Activated naive CD8-positive, alpha-beta T cell treated with anti-CD3 and anti-CD28 coated beads, Interleukin-2, amount 10 ng/mL, durations not matched to agents 7 days and 5 days (primary cell): ENCODE measurements at regions not wholly inside any gene's neighbourhood (a gene's known extent, or its start where the extent isn't known, plus 50 kb on each side); places are given as distances from the start of the nearest gene placed in this dataset.

Experiments used
- ATAC-seq: fragments of 150-1000 bp; cut with Tn5 transposase; one replicate; pipeline ENCODE4 v1.10.0; 2021; ENCODE audit warnings: low read depth, moderate library complexity
- POLR2A ChIA-PET: fragments of 350-600 bp; sonication (Branson Sonifier 250); formaldehyde crosslinking; loops from one replicate; lab custom pipeline; 2021; ENCODE audit warnings: antibody characterized with exemption; lab: Charles Lee
- DNase-seq: peaks from one replicate; pipeline ENCODE4 v3.0.0; 2021
- H3K27ac Mint-ChIP-seq: one replicate; pipeline ENCODE4 v1.8.0; 2022; ENCODE audit warnings: mild to moderate bottlenecking, mixed read lengths
- H3K27me3 Mint-ChIP-seq: one replicate; pipeline ENCODE4 v1.8.0; 2022; ENCODE audit warnings: mild to moderate bottlenecking, moderate library complexity, mixed read lengths
- H3K36me3 Mint-ChIP-seq: one replicate; pipeline ENCODE4 v1.8.0; 2021; ENCODE audit warnings: mild to moderate bottlenecking, mixed read lengths
- H3K4me1 Mint-ChIP-seq: one replicate; pipeline ENCODE4 v1.8.0; 2021; ENCODE audit warnings: mixed read lengths
- H3K4me3 Mint-ChIP-seq: one replicate; pipeline ENCODE4 v1.8.0; 2022; ENCODE audit warnings: mild to moderate bottlenecking, moderate library complexity, mixed read lengths
- H3K9me3 Mint-ChIP-seq: one replicate; pipeline ENCODE4 v1.8.0; 2021; ENCODE audit warnings: mixed read lengths

GRCh38 chr1:22319608-22320007 is 132.0 kb upstream of the ZBTB40 start:
- no peaks in the 10 kb centered on the region for H3K9me3 Mint-ChIP-seq
- POLR2A ChIA-PET: no interaction called here
- DNase-seq: no peak
- H3K4me1 Mint-ChIP-seq: no peaks in the 10 kb centered on the region
- ATAC-seq: no peak
- H3K36me3 Mint-ChIP-seq: no peaks in the 10 kb centered on the region
- H3K27me3 Mint-ChIP-seq: peaks cover 8% of the 10 kb centered on the region
- H3K4me3 Mint-ChIP-seq: no peak overlapping the region
- no peak overlapping the region for H3K27ac Mint-ChIP-seq

GRCh38 chr1:22320587-22321344 is 130.9 kb upstream of the ZBTB40 start:
- no peak for ATAC-seq
- Mint-ChIP-seq H3K4me3 (no peak overlapping the region), H3K27ac (no peak overlapping the region), H3K4me1 (no peaks in the 10 kb centered on the region), H3K27me3 (peaks cover 8% of the 10 kb centered on the region), H3K9me3 (no peaks in the 10 kb centered on the region), H3K36me3 (no peaks in the 10 kb centered on the region)
- POLR2A ChIA-PET: no interaction called here
- no peak for DNase-seq

GRCh38 chr1:22321917-22322316 is 129.7 kb upstream of the ZBTB40 start:
- no peaks in the 10 kb centered on the region for H3K4me1 Mint-ChIP-seq
- ATAC-seq (no peak), DNase-seq (no peak)
- H3K27me3 Mint-ChIP-seq: peaks cover 10% of the 10 kb centered on the region
- H3K9me3 Mint-ChIP-seq: no peaks in the 10 kb centered on the region
- no peak overlapping the region for H3K4me3 Mint-ChIP-seq
- no peaks in the 10 kb centered on the region for H3K36me3 Mint-ChIP-seq
- no peak overlapping the region for H3K27ac Mint-ChIP-seq
- POLR2A ChIA-PET: no interaction called here

GRCh38 chr1:22323141-22323845 is 128.4 kb upstream of the ZBTB40 start:
- ATAC-seq (no peak), DNase-seq (no peak)
- no peaks in the 10 kb centered on the region for H3K9me3 Mint-ChIP-seq
- POLR2A ChIA-PET: no interaction called here
- no peak overlapping the region for H3K4me3 Mint-ChIP-seq
- H3K36me3 Mint-ChIP-seq: no peaks in the 10 kb centered on the region
- H3K27ac Mint-ChIP-seq: no peak overlapping the region
- no peaks in the 10 kb centered on the region for H3K4me1 Mint-ChIP-seq
- peaks cover 10% of the 10 kb centered on the region for H3K27me3 Mint-ChIP-seq

GRCh38 chr1:22323846-22324504 is 127.7 kb upstream of the ZBTB40 start:
- peaks cover 9% of the 10 kb centered on the region for H3K27me3 Mint-ChIP-seq
- no peak overlapping the region for H3K4me3 Mint-ChIP-seq
- no peak for DNase-seq
- H3K4me1 Mint-ChIP-seq: no peaks in the 10 kb centered on the region
- POLR2A ChIA-PET: no interaction called here
- ATAC-seq: no peak
- H3K27ac Mint-ChIP-seq: no peak overlapping the region
- no peaks in the 10 kb centered on the region for H3K36me3 Mint-ChIP-seq
- no peaks in the 10 kb centered on the region for H3K9me3 Mint-ChIP-seq

- no peaks in the 10 kb centered on the region for H3K36me3 Mint-ChIP-seq
- H3K4me3 Mint-ChIP-seq: no peak overlapping the region
- H3K4me1 Mint-ChIP-seq: no peaks in the 10 kb centered on the region
- no peak overlapping the region for H3K27ac Mint-ChIP-seq
- POLR2A ChIA-PET: no interaction called here
- DNase-seq (no peak), ATAC-seq (no peak)
- peaks cover 11% of the 10 kb centered on the region for H3K27me3 Mint-ChIP-seq
- H3K9me3 Mint-ChIP-seq: no peaks in the 10 kb centered on the region
Observed at GRCh38 chr1:22325531-22326371, 125.9 kb upstream of the ZBTB40 start.

- POLR2A ChIA-PET: no interaction called here
- Mint-ChIP-seq H3K36me3 (no peaks in the 10 kb centered on the region), H3K4me3 (no peak overlapping the region), H3K27ac (no peak overlapping the region), H3K9me3 (no peaks in the 10 kb centered on the region), H3K4me1 (no peaks in the 10 kb centered on the region), H3K27me3 (peaks cover 5% of the 10 kb centered on the region)
- no peak for DNase-seq
- no peak for ATAC-seq
Observed at GRCh38 chr1:22326372-22326915, 125.2 kb upstream of the ZBTB40 start.

GRCh38 chr1:22326931-22327330 is 124.7 kb upstream of the ZBTB40 start:
- H3K4me1 Mint-ChIP-seq: no peaks in the 10 kb centered on the region
- no peaks in the 10 kb centered on the region for H3K36me3 Mint-ChIP-seq

GRCh38 chr1:22327411-22327810 is 124.2 kb upstream of the ZBTB40 start:
- POLR2A ChIA-PET: no interaction called here
- H3K4me1 Mint-ChIP-seq: no peaks in the 10 kb centered on the region
- H3K27me3 Mint-ChIP-seq: peaks cover 5% of the 10 kb centered on the region
- no peak for ATAC-seq
- no peaks in the 10 kb centered on the region for H3K9me3 Mint-ChIP-seq
- no peak for DNase-seq
- H3K27ac Mint-ChIP-seq: no peak overlapping the region
- H3K4me3 Mint-ChIP-seq: no peak overlapping the region
- no peaks in the 10 kb centered on the region for H3K36me3 Mint-ChIP-seq

More at GRCh38 chr1:22326931-22327330, 124.7 kb upstream of the ZBTB40 start:
- Mint-ChIP-seq H3K27me3 (peaks cover 5% of the 10 kb centered on the region), H3K27ac (no peak overlapping the region), H3K9me3 (no peaks in the 10 kb centered on the region), H3K4me3 (no peak overlapping the region)
- DNase-seq (no peak), ATAC-seq (no peak)
- POLR2A ChIA-PET: no interaction called here

GRCh38 chr1:22328331-22329147 is 123.1 kb upstream of the ZBTB40 start:
- Mint-ChIP-seq H3K36me3 (no peaks in the 10 kb centered on the region), H3K27ac (no peak overlapping the region), H3K27me3 (peaks cover 5% of the 10 kb centered on the region), H3K4me1 (no peaks in the 10 kb centered on the region), H3K4me3 (no peak overlapping the region), H3K9me3 (no peaks in the 10 kb centered on the region)
- ATAC-seq (no peak), DNase-seq (no peak)
- POLR2A ChIA-PET: no interaction called here

GRCh38 chr1:22329148-22329515 is 122.5 kb upstream of the ZBTB40 start:
- Mint-ChIP-seq H3K4me3 (no peak overlapping the region), H3K9me3 (no peaks in the 10 kb centered on the region), H3K27ac (no peak overlapping the region), H3K36me3 (no peaks in the 10 kb centered on the region), H3K4me1 (no peaks in the 10 kb centered on the region), H3K27me3 (peaks cover 5% of the 10 kb centered on the region)
- ATAC-seq (no peak), DNase-seq (no peak)
- POLR2A ChIA-PET: no interaction called here

GRCh38 chr1:22330092-22330759 is 121.4 kb upstream of the ZBTB40 start:
- Mint-ChIP-seq H3K36me3 (peaks cover 2% of the 10 kb centered on the region), H3K9me3 (no peaks in the 10 kb centered on the region), H3K27me3 (peaks cover 13% of the 10 kb centered on the region), H3K27ac (no peak overlapping the region), H3K4me1 (no peaks in the 10 kb centered on the region), H3K4me3 (no peak overlapping the region)
- POLR2A ChIA-PET: no interaction called here
- DNase-seq (no peak), ATAC-seq (no peak)
